KG1 (cell line): ENCODE measurements at regions not wholly inside any gene's neighbourhood (a gene's known extent, or its start where the extent isn't known, plus 50 kb on each side); places are given as distances from the start of the nearest gene placed in this dataset.
"Not testable (repeated sequence)": the region's sequence is repeated elsewhere in the genome, so short reads cannot be mapped to it uniquely, and the experiment has no call there.

Source experiments
- DNase-seq: peaks from one replicate; lab custom pipeline; 2025; lab: John Stamatoyannopoulos, UW

DNA sequence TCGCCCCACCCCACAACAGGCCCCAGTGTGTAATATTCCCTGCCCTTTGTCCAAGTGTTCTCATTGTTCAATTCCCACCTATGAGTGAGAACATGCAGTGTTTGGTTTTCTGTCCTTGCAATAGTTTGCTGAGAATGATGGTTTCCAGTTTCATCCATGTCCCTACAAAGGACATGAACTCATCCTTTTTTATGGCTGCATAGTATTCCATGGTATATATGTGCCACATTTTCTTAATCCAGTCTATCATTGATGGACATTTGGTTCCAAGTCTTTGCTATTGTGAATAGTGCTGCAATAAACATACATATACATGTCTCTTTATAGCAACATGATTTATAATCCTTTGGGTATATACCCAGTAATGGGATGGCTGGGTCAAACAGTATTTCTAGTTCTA, 132.7 kb downstream of the SNX10 start:
- DNase-seq = not testable (repeated sequence)

DNA sequence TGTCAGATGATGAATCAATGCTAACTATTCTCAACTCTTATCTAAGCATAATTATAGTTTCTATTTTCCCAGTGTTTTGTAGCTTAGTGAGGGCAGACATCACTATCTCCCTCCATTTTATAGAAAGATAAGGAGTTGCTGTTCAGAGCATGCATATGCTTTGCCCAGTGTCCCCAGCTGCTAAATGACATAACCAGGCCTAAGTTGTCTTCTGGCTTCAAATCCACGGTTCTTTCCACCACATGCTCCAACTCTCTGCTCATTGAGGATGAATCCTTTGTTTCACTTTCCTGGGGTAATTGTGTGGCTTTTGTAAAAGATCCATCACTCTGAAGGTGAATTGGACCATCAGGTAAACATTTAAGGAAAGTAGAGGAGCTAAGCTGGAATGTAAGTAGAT, 134.0 kb downstream of the SNX10 start:
- no peak for DNase-seq

- DNase-seq = no peak
Measured at GRCh38 chr7:26426096-26426495, 134.4 kb downstream of the SNX10 start.

DNA sequence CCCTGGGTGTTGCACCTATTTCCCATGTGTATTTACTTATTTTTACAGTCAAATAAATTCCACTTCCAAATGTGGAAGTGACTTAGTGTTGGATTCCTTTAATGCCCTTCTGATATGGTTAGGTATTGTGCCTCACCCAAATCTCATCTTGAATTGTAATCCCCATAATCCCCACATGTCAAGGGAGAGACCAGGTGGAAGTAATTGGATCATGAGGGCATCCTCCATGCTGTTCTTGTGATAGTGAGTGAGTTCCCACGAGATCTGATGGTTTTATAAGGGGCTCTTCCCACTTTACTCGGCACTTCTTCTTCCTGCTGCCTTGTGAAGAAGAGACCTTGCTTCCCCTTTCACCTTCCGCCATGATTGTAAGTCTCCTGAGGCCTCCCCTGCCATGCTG, 136.9 kb downstream of the SNX10 start:
- DNase-seq = no peak

DNA sequence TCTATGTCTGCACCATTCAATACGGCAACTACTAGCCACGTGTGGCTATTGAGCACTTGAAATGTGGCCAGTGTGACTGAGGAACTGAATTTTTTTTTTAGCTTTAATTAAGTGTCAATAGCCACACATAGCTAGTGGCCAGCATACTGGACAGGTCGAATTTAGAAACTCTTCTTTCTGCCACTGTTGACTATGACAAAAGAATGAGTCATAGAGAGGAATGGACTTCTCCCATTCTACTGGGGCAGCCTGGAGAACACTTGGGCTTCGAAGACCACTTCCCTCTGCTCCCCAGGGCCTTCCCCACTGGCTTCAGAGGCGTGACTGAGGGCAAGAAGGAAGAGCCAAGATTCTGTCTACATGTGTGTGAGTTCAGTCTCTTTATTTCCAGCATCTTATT, 137.5 kb downstream of the SNX10 start:
- DNase-seq = no peak

DNA sequence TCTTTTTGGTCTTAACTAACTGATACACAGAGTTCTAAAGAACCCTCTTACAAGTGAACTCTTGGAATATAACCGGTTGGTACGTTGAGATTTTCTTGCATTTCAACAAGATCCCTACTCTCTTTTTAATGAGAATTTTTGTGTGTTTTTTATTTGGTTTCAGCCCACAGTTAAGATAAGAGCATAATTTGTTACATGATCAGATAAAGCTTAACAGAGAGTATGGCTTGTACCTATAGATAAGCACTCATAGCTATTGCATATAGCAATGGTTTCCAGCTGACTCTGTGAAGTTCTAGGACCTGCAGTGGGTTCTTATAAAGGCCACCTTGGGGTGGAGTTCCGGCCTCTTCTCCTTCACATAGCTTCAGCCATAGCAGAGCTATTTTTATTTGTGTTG, 143.3 kb downstream of the SNX10 start:
- no peak for DNase-seq

DNA sequence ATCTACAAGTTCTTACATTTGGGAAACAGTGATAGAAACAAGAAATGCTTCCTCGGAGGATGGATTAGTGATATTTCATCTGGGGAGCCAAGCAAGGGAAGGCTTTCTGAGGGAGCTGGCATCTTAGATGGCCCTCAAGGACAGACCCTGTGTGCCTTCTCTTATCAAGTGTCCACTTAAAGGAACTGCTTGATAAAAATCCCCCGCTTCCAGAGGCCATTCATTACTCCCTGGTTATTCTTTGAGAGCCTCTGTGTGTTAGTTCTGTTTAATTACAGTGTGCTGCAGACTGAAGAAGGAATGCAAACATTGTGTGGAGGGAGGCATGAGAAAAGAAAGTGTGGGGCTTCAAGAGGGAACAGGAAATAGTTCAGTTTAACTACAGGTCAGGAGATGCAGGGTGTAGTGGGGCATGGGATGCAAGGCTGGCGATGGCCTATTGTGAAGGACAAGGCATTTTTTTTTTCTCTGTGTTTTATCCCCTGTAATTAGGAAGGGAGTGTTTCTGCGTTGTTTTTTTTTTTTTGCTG, 145.4 kb downstream of the SNX10 start:
- DNase-seq = no peak

- DNase-seq = no peak
Measured at GRCh38 chr7:26438078-26438477, 146.4 kb downstream of the SNX10 start.

GRCh38 chr7:26439521-26440232, 148.0 kb downstream of the SNX10 start:
- no peak for DNase-seq

- DNase-seq = no peak
Measured at GRCh38 chr7:26440233-26441001, 148.8 kb downstream of the SNX10 start.

- DNase-seq = no peak
Measured at GRCh38 chr7:26441002-26441521, 149.4 kb downstream of the SNX10 start.

- no peak for DNase-seq
Measured at GRCh38 chr7:26441611-26442277, 150.1 kb downstream of the SNX10 start.

- no peak for DNase-seq
Measured at GRCh38 chr7:26443006-26443405, 151.3 kb downstream of the SNX10 start.

DNA sequence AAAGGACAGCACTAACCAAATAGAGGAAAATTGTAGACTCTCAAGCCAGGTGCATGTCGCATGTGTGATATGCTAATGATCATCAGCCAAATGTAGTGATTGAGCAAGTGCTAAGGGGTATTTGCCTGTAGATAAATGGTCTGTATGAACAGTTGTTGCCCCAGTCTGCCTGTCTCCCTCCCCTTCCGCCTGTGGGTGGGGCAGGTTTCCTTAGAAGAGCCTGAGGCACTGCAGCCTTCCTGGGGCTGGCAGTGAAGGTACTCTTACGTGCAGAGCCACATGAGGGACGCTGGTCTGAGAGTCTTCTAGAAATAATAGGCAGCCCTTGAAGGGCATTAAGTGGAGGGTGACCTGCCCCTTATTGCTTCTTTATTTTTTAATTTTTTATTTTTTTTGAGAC, 152.1 kb downstream of the SNX10 start:
- no peak for DNase-seq

- DNase-seq = no peak
Measured at GRCh38 chr7:26444555-26444954, 152.9 kb downstream of the SNX10 start.

GRCh38 chr7:26447116-26447515, 155.5 kb downstream of the SNX10 start:
- DNase-seq = no peak

DNA sequence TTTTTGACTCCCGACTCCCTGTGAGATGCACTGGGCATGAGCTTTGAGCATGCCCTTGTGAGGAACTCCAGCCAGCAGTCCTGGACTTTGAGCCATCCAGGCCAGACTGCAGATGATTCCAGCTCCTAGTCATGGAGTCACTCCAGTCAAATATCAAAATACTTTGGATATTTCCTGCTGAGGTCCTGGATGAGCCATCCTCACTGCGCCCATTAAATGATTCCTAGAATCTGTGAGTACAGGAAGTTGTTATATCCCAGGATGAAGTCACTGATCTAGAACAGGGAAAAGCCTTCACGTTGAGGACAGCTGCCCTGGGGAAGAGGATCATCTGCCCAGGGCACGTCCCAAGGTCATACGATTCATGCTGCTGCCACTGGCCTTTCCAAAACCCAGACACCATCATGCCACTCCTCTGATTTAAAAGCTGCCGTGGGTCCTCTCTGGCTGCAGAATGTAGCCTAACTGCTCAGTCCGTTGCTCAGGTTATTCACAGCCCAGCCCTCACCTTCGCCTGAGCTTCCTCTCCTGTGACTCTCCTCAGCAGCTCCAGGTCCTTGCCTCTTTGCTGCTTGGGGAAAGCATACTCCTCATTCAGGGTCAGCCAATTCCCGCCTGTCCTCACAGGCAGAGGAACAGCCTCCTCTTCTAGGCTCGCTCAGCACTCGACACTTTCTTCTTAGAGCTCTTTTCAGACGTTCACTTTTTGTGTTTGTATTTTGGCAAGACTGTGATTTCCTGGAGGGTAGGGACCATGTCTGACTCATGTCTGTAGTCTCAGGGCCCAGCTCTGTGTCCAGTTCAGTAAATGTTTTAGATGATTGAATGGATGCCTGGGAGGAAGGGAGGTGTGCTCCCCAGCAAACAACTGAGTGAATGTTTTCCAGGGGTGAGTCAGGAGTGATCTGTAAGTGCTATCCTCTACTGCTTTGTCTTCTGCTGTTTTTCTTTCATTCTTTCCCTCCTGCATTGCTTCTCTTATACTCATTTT, 157.8 kb downstream of the SNX10 start:
- DNase-seq = no peak

DNA sequence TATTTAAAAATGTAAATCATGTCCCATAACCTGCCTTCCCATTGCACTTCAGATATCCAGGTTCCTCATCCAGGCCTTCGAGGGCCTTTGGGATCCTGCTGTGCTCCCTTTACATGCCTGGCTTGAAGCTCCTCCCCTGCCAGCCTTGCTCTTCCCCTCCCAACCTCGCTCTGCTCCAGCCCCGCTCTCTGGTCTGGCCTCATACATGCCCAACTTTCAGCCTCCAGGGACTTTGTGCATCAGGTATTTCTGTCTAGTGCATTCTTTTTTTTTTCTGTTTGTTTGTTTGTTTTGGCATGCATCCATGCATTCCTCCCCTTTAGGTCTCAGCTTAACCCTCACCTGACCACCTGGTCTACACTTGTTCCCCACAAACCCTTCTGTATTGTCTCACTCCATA, 160.3 kb downstream of the SNX10 start:
- DNase-seq = no peak

DNA sequence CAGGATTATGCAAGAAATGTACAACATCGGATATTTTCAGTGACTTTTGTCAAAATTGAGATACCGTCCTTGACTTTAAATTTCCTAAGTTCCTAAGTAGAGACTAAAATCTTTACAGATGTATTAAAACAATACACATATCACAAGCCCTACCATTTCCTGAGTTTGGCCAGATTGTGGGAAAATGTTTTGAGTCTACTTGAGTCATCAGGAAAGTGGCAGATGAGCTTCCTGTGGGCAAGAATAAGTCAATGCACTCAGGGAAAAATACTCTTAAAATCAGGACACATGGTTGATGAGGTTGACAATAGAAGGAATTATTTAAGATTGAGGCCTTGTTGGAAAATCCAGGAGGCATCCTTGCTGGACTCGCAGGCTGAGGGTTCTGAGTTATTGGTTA, 162.5 kb downstream of the SNX10 start:
- DNase-seq = no peak

DNA sequence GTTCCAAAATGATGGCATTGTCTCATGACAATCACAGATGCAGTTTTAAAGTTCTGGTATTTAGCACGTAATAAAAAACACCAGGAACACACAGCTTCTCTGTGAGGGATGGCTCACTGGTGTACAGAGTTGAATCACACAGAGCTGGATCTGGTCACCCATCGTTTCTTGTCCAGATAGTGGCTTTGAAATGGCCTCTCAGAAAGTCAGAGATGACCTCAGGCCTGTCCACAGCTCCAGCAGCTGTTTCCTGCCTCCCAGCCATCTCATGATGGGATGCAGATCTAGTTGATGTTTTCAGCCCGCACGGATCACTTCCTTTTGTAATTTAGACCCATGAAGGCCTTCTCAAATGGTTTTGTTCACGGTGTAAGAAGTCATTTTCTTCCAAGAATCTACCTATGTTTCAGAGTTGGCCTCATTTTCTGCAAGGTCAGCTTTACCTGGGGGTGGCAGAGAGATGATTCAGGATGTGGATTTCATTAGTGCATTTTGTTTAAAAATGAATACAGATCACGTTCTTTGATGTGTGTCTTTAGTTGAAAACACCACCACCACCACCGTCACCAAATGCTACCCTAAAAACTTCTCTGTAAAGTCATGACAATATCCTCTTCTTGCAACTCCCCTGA, 166.2 kb downstream of the SNX10 start:
- no peak for DNase-seq
